ENCODE measurements at regions not wholly inside any gene's neighbourhood (a gene's known extent, or its start where the extent isn't known, plus 50 kb on each side); places are given as distances from the start of the nearest gene placed in this dataset.

DNA sequence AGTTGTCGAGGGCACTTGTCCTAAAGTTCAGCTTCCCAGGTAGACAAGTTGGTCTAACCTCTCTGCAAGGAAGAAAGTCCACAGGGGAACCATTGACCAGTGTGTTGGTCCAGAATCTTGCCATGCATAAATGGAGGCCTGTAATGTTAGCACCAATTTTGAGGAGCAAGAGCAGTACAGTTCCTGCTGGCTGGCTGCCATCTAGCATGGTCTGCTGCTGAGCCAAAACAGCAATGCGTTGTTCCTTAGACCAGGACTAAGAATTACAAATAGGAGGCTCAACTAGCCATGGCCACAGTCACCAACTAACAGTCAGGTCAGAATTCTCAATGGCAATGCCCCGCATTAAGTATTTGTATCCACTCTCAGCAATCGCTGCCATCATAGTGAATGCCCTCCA, 72.8 kb upstream of the WIPF1 start:
- Histone ChIP-seq H3K79me2 (ENCODE audit: insufficient read depth) (peaks cover 97% of the 10 kb centered on the region), H3K4me1 (ENCODE audit: control insufficient read depth in 1 of 2, insufficient read depth in 2 of 2, low read depth in 1 of 2, low read length in 1 of 2) (peaks cover 17 to 55% of the 10 kb centered on the region in 2 experiments; a peak in 2 of 4 replicates), H3K27ac (ENCODE audit: low read depth in 2 of 2, low read length in 1 of 2) (peak overlapping the region in 1 of 2 experiments; percentile 41; a peak in 2 of 4 replicates), H3K9ac (no peak overlapping the region), H3K4me2 (no peak overlapping the region), H3K27me3 (ENCODE audit: insufficient read depth) (no peaks in the 10 kb centered on the region), H3K36me3 (replicated peaks in 1 of 2; ENCODE audit: control insufficient read depth in 1 of 2, insufficient read depth in 2 of 2, low read length in 1 of 2) (peaks cover 14 to 28% of the 10 kb centered on the region in 2 experiments), H2AFZ (ENCODE audit: low read depth) (no peak overlapping the region), H3K9me2 (no peaks in the 10 kb centered on the region), H3F3A (replicated peaks; ENCODE audit: insufficient read depth) (no peaks in the 10 kb centered on the region), H3K4me3 (ENCODE audit: low read depth in 2 of 2, low read length in 1 of 2) (no peak overlapping the region), H3K9me3 (no peaks in the 10 kb centered on the region), H4K20me1 (ENCODE audit: insufficient read depth) (peaks cover 7% of the 10 kb centered on the region; the same call in 1 of the 2 replicates)
- ChIA-PET CTCF (interaction anchor here (0.6 to 1.6 kb wide), 3 partner anchors 12 to 603 kb away, joined by 3 to 6 read pairs (median 3); no protein-coding TSS in a partner anchor), POLR2A (no interaction called here)
- no peak for TF ChIP-seq MEF2A (IDR thresholded peaks at IDR 0.05; ENCODE audit: borderline replicate concordance, low read depth)
- TF ChIP-seq RXRA (IDR thresholded peaks at IDR 0.05; ENCODE audit: borderline replicate concordance, low read depth) = no peak
- TF ChIP-seq, protein P1, sequence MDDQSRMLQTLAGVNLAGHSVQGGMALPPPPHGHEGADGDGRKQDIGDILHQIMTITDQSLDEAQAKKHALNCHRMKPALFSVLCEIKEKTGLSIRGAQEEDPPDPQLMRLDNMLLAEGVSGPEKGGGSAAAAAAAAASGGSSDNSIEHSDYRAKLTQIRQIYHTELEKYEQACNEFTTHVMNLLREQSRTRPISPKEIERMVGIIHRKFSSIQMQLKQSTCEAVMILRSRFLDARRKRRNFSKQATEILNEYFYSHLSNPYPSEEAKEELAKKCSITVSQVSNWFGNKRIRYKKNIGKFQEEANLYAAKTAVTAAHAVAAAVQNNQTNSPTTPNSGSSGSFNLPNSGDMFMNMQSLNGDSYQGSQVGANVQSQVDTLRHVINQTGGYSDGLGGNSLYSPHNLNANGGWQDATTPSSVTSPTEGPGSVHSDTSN (IDR thresholded peaks at IDR 0.05) = no peak
- no peak for TF ChIP-seq TCF12 (IDR thresholded peaks at IDR 0.05)
- TF ChIP-seq, protein P2, sequence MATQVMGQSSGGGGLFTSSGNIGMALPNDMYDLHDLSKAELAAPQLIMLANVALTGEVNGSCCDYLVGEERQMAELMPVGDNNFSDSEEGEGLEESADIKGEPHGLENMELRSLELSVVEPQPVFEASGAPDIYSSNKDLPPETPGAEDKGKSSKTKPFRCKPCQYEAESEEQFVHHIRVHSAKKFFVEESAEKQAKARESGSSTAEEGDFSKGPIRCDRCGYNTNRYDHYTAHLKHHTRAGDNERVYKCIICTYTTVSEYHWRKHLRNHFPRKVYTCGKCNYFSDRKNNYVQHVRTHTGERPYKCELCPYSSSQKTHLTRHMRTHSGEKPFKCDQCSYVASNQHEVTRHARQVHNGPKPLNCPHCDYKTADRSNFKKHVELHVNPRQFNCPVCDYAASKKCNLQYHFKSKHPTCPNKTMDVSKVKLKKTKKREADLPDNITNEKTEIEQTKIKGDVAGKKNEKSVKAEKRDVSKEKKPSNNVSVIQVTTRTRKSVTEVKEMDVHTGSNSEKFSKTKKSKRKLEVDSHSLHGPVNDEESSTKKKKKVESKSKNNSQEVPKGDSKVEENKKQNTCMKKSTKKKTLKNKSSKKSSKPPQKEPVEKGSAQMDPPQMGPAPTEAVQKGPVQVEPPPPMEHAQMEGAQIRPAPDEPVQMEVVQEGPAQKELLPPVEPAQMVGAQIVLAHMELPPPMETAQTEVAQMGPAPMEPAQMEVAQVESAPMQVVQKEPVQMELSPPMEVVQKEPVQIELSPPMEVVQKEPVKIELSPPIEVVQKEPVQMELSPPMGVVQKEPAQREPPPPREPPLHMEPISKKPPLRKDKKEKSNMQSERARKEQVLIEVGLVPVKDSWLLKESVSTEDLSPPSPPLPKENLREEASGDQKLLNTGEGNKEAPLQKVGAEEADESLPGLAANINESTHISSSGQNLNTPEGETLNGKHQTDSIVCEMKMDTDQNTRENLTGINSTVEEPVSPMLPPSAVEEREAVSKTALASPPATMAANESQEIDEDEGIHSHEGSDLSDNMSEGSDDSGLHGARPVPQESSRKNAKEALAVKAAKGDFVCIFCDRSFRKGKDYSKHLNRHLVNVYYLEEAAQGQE (IDR thresholded peaks at IDR 0.05; ENCODE audit: low read depth, low read length) = no peak
- TF ChIP-seq CHD2 (IDR thresholded peaks at IDR 0.05; ENCODE audit: low read length, partially characterized antibody) = no peak
- TF ChIP-seq RAD21 (IDR thresholded peaks at IDR 0.05; ENCODE audit: low read length) = no peak
- TF ChIP-seq, protein P3, sequence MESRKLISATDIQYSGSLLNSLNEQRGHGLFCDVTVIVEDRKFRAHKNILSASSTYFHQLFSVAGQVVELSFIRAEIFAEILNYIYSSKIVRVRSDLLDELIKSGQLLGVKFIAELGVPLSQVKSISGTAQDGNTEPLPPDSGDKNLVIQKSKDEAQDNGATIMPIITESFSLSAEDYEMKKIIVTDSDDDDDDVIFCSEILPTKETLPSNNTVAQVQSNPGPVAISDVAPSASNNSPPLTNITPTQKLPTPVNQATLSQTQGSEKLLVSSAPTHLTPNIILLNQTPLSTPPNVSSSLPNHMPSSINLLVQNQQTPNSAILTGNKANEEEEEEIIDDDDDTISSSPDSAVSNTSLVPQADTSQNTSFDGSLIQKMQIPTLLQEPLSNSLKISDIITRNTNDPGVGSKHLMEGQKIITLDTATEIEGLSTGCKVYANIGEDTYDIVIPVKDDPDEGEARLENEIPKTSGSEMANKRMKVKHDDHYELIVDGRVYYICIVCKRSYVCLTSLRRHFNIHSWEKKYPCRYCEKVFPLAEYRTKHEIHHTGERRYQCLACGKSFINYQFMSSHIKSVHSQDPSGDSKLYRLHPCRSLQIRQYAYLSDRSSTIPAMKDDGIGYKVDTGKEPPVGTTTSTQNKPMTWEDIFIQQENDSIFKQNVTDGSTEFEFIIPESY (IDR thresholded peaks at IDR 0.05; ENCODE audit: borderline replicate concordance, low read depth) = no peak
- TF ChIP-seq TAF1 (IDR thresholded peaks at IDR 0.05; ENCODE audit: borderline replicate concordance, low read depth, low read length) = no peak
- no peak for TF ChIP-seq EZH2phosphoT487 (IDR thresholded peaks at IDR 0.05; ENCODE audit: borderline replicate concordance, low read depth)
- no peak for DNase-seq
- 86% methylated on average over 4 of the region's 4 CpGs for WGBS (ENCODE audit: low lambda C conversion rate)

Measured in SK-N-SH (cell line).